GM19467 (cell line): ENCODE measurements at regions not wholly inside any gene's neighbourhood (a gene's known extent, or its start where the extent isn't known, plus 50 kb on each side); places are given as distances from the start of the nearest gene placed in this dataset.

Experiments used
- ATAC-seq: cut with Tn5 transposase; IDR thresholded peaks from one replicate; pipeline ENCODE4 v1.9.1; 2021; ENCODE audit warnings: mild to moderate bottlenecking, moderate library complexity; ENCODE audit not compliant: unreplicated experiment

DNA sequence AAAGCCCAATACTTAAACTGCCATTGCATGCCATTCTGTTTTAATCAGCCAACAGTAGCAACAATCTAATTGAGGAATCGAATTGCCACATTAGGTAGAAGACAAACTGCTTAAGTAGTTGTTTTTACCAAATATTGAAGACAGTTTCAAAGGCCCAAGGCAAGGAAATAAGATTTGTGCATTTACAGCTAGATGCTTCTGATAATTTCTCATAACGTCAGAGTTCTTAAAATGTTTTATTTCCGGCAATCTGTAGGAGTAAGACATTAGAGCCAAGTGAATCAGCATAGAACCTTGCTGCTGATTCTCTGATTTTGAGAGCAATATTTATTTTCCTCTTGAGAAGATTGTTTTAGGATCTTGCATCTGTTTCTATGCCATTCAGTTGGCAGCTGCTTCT lies 174.3 kb downstream of the RBM43 start:
- no peak for ATAC-seq

DNA sequence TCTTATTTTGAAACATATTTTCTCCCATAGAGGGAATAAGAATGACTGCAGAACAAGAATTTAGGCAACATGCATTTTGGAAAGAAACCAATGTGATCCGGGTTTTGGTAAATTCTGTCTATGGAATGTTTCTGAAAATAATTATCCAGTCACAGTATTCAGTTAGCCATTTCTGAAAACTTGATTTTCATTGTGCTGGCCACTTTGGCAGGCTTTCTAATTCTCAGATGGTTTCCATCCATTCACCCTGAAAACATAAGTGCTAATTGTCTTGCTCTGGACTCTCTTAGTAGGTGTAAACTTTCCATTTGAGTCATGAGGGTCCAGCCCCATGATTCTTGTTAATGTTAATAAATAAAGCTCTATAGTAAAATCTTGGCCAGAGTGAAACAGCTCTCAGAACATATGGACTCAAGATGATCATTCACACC lies 176.5 kb downstream of the RBM43 start:
- no peak for ATAC-seq

GRCh38 chr2:151083856-151084795 lies 177.5 kb downstream of the RBM43 start:
- no peak for ATAC-seq

DNA sequence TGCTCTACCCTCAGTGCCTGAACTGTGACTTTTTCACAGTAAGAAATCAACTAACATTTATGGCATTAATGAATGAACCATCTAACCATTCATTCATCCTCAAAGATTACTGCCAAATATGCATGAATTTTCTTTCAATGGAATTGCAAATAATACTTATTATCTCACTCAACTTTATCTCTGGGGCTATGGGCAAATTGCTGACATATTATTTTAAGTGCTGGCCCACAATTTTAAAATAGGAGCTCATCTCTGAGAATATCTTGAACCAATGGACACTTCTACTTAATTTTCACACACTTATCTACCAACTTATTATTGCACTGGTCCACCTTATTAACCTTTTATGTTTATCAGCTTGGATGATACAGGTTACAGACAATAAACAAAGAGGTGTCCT lies 182.8 kb downstream of the RBM43 start:
- ATAC-seq, result no peak

GRCh38 chr2:151071906-151072305 lies 189.8 kb downstream of the RBM43 start:
- ATAC-seq, result no peak

GRCh38 chr2:151071382-151071781 lies 190.3 kb downstream of the RBM43 start:
- no peak for ATAC-seq

- ATAC-seq, result no peak
Observed at GRCh38 chr2:151070253-151070652, 191.4 kb downstream of the RBM43 start.

DNA sequence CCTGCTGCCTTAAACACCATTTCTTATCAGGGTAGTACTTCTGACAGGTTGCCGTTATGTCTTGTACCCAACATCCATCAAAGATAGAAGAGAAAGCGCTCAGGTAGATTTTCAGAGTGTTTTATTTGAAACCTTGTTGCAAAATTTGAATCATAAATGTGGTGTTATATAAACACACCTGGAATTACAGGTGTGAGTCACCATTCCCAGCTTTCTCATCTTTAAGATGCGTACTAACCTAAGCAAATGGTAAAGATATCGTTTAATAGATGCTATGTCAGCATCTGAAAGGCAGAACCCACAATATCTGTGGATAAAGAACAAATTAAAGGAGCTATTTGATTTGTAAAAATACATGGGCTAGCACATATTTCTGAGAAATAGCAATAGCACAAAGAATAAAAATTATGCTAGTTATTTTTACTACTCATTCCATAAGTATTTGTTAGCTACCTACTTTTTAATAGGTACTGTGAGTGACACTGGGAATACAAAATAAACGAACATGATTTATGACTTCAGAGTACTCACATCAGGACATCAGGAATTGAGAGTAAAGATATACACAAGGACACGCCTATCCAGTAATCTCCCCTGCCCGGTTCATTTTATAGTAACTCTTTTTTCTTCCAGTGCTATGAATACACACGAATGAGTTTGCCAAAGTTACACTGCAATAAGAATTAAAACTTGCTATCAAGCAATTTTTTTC lies 193.8 kb downstream of the RBM43 start:
- no peak for ATAC-seq

DNA sequence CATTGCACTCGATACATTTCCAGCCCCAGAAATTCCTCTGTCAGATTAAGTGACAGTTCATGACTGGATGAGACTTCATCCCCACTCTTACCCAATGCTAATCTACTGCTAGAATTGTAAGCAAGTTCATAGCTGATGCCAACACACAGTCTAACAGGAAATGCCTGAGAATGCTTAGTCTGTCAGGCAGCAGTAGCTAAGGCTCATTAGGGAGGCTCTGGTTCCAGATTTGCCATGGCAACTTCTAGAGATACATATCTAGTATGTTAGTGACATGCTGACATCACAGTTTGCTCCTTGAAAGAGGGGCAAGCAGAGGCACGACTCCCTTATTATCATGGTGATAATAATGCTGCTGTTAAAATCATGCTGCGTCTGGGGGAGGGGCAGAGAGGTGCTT lies 198.4 kb downstream of the RBM43 start:
- no peak for ATAC-seq

DNA sequence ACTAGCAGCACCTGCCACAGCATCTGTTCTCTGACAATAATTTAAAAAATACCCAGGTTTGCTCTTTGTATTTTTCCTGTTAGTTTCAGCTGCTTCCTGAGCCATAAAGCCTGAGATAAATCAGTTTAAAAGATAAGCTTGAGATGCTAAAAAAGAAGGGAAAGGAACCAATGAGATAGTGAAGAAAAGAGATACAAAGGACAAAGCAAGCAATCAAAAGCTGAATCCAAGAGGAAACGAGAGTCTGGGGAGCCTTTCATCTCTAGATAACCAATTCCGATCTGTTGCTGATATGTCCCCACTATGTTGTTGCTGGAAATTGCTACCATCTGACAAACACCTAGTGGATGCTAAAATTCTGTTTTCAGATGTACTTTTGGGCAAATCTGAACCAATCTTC lies 201.4 kb downstream of the RBM43 start:
- no peak for ATAC-seq

DNA sequence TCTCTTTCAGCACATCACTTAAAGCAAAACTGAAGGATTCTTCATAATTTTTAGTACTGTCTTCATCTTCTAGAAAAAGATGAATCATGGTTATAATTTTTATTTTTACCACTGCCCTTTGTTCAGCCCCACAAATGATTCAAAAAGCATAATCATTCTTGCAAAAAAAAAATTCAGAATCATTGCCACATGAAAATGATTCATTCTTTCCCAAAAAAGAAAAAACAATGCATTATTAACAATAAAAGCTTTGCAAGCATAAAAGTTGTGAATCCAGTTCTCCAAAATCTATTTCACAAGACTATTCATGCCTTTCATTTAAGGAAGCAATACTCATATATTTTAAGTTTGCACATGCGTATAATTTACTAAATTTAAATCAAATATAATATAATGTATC lies 204.8 kb downstream of the RBM43 start:
- ATAC-seq, result no peak

GRCh38 chr2:151053661-151053990 lies 208.0 kb downstream of the RBM43 start:
- ATAC-seq, result no peak

- no peak for ATAC-seq
Observed at GRCh38 chr2:151052850-151053660, 208.6 kb downstream of the RBM43 start.

DNA sequence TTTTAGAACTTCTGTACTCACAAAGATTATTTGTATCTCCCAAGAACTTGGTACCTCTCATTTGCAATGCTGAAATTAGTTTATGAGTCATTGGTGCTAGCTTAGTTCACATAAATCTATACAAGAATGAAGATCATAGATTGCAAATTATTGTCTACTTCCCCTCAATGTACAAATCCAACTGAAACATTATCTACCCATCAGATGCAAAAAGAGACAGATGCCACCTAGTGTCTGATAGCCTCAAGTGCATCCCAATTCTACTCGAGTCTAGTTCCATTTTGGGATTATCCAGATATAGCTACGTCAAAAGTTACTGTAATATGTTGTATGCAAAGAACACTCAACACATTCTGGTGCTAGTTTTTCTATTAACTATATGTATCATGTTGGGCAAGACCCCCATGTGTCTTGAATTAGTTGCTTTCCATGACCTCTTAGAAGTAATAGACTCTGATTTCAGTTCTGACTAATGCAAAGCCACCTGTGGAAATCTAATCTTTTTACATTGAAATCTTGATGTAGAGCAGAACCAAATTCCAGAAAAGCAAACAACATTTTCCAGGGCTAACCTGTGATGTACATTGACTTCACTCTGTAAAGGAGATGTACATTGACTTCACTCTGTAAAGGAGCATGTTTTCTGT lies 210.0 kb downstream of the RBM43 start:
- peak; percentile 79 for ATAC-seq

GRCh38 chr2:151049746-151050145 lies 211.9 kb downstream of the RBM43 start:
- ATAC-seq, result no peak

DNA sequence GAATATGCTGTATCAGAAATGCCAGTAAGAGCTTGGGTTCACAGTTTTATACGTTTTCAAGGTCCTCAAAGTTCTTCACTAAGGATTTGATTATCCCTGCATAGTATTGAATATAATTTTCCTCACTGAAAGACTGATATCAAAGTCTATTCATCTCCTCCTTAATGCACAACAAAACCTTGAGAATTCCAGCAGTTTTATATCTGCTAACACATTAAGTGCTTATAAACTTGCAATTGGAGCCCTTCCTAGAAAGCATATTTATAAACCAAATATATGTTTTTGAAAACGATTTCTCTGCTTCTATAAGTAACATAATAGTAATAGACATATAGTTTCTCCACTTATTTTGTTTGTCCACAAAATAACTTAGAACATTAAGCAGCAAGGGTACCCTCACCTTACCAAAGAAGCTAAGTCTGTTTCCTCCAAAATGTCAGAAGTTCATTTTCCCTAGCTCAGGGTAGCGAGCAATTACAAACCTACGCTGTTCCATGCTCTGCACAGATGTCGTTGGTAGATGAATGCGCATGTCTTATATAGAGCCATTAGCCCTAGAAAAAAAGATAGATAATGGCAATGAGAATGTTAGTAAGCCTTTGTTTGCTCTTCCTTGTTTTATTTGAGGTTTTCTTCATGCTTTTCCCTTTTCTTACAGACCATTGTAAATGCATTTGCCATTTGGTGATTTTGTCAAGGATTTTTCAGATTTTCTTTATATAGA lies 213.2 kb downstream of the RBM43 start:
- ATAC-seq, result no peak

DNA sequence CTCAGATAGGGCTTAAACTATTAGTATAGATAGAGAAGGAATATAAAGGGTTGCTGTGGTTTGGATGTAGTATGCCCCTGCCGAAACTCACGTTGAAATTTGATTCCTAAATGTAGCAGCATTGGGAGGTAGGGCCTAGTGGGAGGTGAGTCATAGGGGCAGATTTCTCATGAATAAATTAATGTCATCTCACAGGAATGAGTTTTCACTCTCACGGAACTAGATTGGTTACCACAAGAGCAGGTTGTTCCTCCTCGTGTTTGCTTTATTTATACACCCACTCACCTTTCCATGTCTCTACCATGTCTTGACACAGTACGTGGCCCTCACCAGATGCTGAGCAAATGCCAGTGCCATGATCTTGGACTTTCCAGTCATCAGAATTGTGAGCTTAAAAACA lies 218.2 kb downstream of the RBM43 start:
- ATAC-seq, result no peak

GRCh38 chr2:151042964-151043363 lies 218.7 kb downstream of the RBM43 start:
- ATAC-seq, result no peak

GRCh38 chr2:151040039-151040438 lies 221.6 kb downstream of the RBM43 start:
- ATAC-seq, result no peak

GRCh38 chr2:151038516-151038915 lies 223.1 kb downstream of the RBM43 start:
- ATAC-seq, result no peak
